ENCODE measurements at regions not wholly inside any gene's neighbourhood (a gene's known extent, or its start where the extent isn't known, plus 50 kb on each side); places are given as distances from the start of the nearest gene placed in this dataset.

- ChIA-PET CTCF (no interaction called here), POLR2A (no interaction called here)
- no peaks in the 10 kb centered on the region for H3K9me3 ChIP-seq (ENCODE audit: control insufficient read depth, insufficient read depth, low read depth, low read length)
- TF ChIP-seq PRDM10 (tag by site-specific recombination; IDR thresholded peaks at IDR 0.05) (no peak), ZFHX2 (tag by site-specific recombination; conservative IDR thresholded peaks at IDR 0.05) (no peak), ZNF133 (tag by site-specific recombination; IDR thresholded peaks at IDR 0.05) (no peak), ZNF555 (tag by site-specific recombination; conservative IDR thresholded peaks at IDR 0.05) (no peak), HIC1 (tag by site-specific recombination; IDR thresholded peaks at IDR 0.05) (no peak), ZBTB48 (tag by site-specific recombination; IDR thresholded peaks at IDR 0.05) (no peak), ZNF776 (tag by site-specific recombination; IDR thresholded peaks at IDR 0.05; ENCODE audit: borderline replicate concordance) (no peak)
- H3K36me3 ChIP-seq (ENCODE audit: control insufficient read depth in 2 of 2, insufficient read depth in 1 of 2, low read length in 2 of 2) = no peaks in the 10 kb centered on the region
- H3K4me1 ChIP-seq (ENCODE audit: control insufficient read depth, insufficient read depth, low read length) = no peaks in the 10 kb centered on the region
- no peak overlapping the region for H3K4me3 ChIP-seq (ENCODE audit: low read depth, low read length)
- no peak overlapping the region for H3K27ac ChIP-seq (ENCODE audit: extremely low read depth, low read depth, low read length)
Observed at GRCh38 chr16:9480503-9480902, 389.1 kb downstream of the HAPSTR1 start.

- no peaks in the 10 kb centered on the region for H3K4me1 ChIP-seq (ENCODE audit: control insufficient read depth, insufficient read depth, low read length)
- ChIA-PET POLR2A (no interaction called here), CTCF (interaction anchor here (0.7 kb wide), 1 partner anchor 165 kb away, joined by 3 read pairs; no protein-coding TSS in a partner anchor)
- no peak overlapping the region for H3K4me3 ChIP-seq (ENCODE audit: low read depth, low read length)
- H3K36me3 ChIP-seq (ENCODE audit: control insufficient read depth in 2 of 2, insufficient read depth in 1 of 2, low read length in 2 of 2) = no peaks in the 10 kb centered on the region
- no peak overlapping the region for H3K27ac ChIP-seq (ENCODE audit: extremely low read depth, low read depth, low read length)
- H3K9me3 ChIP-seq (ENCODE audit: control insufficient read depth, insufficient read depth, low read depth, low read length) = no peaks in the 10 kb centered on the region
- TF ChIP-seq ZNF16 (tag by site-specific recombination; IDR thresholded peaks at IDR 0.05; ENCODE audit: low read depth) (no peak), MZF1 (tag by site-specific recombination; IDR thresholded peaks at IDR 0.05; ENCODE audit: borderline replicate concordance) (no peak), KLF16 (tag by site-specific recombination; IDR thresholded peaks at IDR 0.05) (no peak), TRIM28 (IDR thresholded peaks at IDR 0.05; ENCODE audit: borderline replicate concordance, low read length) (no peak), ZNF843 (tag by site-specific recombination; IDR thresholded peaks at IDR 0.05) (no peak), KLF17 (tag by site-specific recombination; IDR thresholded peaks at IDR 0.05) (no peak), ZNF449 (tag by site-specific recombination; IDR thresholded peaks at IDR 0.05) (no peak), PRDM4 (tag by site-specific recombination; IDR thresholded peaks at IDR 0.05) (no peak), ZSCAN16 (tag by site-specific recombination; IDR thresholded peaks at IDR 0.05) (no peak), ZNF776 (tag by site-specific recombination; IDR thresholded peaks at IDR 0.05; ENCODE audit: borderline replicate concordance) (no peak), ZNF10 (tag by site-specific recombination; IDR thresholded peaks at IDR 0.05) (no peak), ZNF280D (tag by site-specific recombination; IDR thresholded peaks at IDR 0.05) (no peak)
Observed at GRCh38 chr16:9481747-9482730, 390.6 kb downstream of the HAPSTR1 start.
